ENCODE measurements at regions not wholly inside any gene's neighbourhood (a gene's known extent, or its start where the extent isn't known, plus 50 kb on each side); places are given as distances from the start of the nearest gene placed in this dataset.
A peak's percentile ranks its signal among the peaks of the same experiment; 100 is the strongest.
"Not testable (repeated sequence)": the region's sequence is repeated elsewhere in the genome, so short reads cannot be mapped to it uniquely, and the experiment has no call there.

DNA sequence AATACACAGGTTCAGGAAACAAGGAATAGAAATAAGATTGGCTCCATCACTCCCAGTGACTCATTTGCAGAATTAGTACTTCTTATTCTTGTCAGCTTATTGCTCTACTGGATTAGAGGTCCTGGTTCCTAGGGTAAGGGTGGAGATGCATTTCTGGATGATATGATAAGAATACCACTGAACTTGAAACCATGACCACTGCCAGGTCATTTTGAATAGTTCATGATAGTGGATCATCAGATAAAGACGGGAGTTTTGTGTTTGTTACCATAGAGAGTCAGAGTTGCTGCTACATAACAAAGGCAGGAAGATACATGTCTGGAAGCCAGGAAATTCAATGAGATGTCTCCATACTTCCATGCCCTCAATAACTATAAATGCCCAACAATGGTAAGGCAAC is 109.2 kb upstream of the FAT1 start:
- Histone ChIP-seq H3K36me3 (ENCODE audit: control insufficient read depth in 2 of 2, insufficient read depth in 2 of 2, low read length in 2 of 2) (no peaks in the 10 kb centered on the region), H3K9me3 (ENCODE audit: control insufficient read depth in 2 of 2, low read length in 2 of 2) (no peaks in the 10 kb centered on the region), H3K27ac (ENCODE audit: low read length) (no peak overlapping the region), H3K4me1 (ENCODE audit: control insufficient read depth, insufficient read depth, low read length) (no peaks in the 10 kb centered on the region), H3K27me3 (ENCODE audit: control insufficient read depth in 1 of 2, insufficient read depth in 2 of 2, low read length in 2 of 2) (no peaks in the 10 kb centered on the region), H3K4me3 (ENCODE audit: low read length in 2 of 2) (no peak overlapping the region), H3K9ac (ENCODE audit: low read length in 2 of 2) (no peak overlapping the region)

DNA sequence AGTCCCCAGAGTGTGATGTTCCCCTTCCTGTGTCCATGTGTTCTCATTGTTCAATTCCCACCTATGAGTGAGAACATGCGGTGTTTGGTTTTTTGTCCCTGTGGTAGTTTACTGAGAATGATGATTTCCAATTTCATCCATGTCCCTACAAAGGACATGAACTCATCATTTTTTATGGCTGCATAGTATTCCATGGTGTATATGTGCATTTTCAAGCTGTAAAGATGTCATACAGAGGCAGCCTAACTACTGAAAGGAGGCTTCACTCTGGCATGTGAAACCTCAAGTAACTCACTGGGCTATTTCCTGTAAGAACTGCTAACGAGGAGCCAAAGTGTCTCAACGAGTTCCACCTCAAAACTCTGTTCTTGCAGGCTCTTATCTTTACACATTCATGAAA is 113.8 kb upstream of the FAT1 start:
- not testable (repeated sequence) for H3K4me1 ChIP-seq (ENCODE audit: control insufficient read depth, insufficient read depth, low read length)

DNA sequence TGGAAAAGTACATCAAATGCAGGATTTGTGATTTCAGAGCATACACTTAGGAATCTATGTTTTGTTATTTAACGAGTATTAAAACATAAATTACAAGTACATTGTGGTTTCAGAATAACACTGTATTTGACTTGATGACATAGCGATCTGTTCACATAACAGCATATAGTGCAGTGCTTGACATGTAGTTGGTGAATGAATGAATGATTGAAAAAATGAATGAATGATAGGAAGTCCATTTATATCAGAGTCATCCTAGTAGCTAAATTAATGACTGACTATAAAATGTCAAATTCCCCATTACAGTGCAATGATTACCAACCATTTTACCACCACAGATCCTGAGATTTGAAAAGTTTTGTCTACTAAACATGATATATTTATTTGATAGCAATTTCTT is 114.6 kb upstream of the FAT1 start:
- H3K27ac ChIP-seq (ENCODE audit: low read length): no peak overlapping the region
- H3K9me3 ChIP-seq (ENCODE audit: control insufficient read depth in 2 of 2, low read length in 2 of 2): no peaks in the 10 kb centered on the region
- H3K4me1 ChIP-seq (ENCODE audit: control insufficient read depth, insufficient read depth, low read length): peaks cover 8% of the 10 kb centered on the region
- H3K36me3 ChIP-seq (ENCODE audit: control insufficient read depth in 2 of 2, insufficient read depth in 2 of 2, low read length in 2 of 2): no peaks in the 10 kb centered on the region
- no peak overlapping the region for H3K4me3 ChIP-seq (ENCODE audit: low read length in 2 of 2)
- no peak overlapping the region for H3K9ac ChIP-seq (ENCODE audit: low read length in 2 of 2)
- no peaks in the 10 kb centered on the region for H3K27me3 ChIP-seq (ENCODE audit: control insufficient read depth in 1 of 2, insufficient read depth in 2 of 2, low read length in 2 of 2)

More for the DNA sequence above, 113.8 kb upstream of the FAT1 start:
- not testable (repeated sequence) for H3K27me3 ChIP-seq (ENCODE audit: control insufficient read depth in 1 of 2, insufficient read depth in 2 of 2, low read length in 2 of 2); H3K36me3 ChIP-seq (ENCODE audit: control insufficient read depth in 2 of 2, insufficient read depth in 2 of 2, low read length in 2 of 2); H3K9ac ChIP-seq (ENCODE audit: low read length in 2 of 2); H3K27ac ChIP-seq (ENCODE audit: low read length); H3K9me3 ChIP-seq (ENCODE audit: control insufficient read depth in 2 of 2, low read length in 2 of 2); H3K4me3 ChIP-seq (ENCODE audit: low read length in 2 of 2)

DNA sequence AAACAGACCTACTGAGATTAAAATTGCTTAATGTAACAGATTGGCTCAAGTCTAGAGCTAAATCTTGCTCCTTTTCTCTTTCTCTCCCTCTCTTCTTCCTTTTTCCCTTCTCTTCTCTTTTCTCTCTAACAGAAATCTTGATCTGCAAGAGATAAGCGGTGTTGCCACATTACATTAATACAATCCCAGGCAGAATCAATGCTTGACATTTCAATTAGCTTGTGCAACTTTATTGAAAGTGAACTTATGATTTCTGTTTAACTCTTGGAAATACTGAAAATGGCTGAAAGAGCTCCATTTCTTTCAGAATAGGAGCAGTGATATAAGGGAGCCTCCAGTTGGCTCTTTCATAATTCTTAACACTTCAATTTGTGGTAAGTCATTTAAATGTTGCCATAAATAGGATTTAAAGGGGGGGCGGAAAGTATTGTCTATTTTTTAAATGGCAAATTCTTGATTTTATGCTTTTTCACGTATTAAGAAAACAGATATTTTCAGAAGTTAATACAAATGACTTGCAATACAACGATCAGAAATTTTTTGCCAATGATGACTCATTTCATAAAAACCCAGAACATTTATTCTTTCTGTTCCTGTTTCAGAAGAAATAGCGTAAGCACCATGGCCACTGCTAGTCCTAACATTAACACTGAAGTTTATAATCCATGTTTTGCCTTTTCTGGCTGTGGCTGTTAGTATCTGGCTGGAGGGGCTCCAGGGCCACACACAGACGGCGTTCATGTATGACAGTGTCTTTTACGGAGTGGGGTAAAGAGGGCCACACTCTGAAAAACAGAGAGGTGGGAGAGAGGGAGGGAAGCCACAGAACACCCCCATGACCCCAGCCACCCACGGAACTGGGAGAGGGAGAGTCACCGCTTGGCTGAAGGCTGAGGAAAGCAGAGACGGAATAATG is 115.7 kb upstream of the FAT1 start:
- H3K4me3 ChIP-seq (ENCODE audit: low read length in 2 of 2): peak overlapping the region; percentile 1 to 64
- H3K27ac ChIP-seq (ENCODE audit: low read length): peak overlapping the region; percentile 64
- peak overlapping the region in 1 of 2 donors; percentile 64 for H3K9ac ChIP-seq (ENCODE audit: low read length in 2 of 2)
- H3K36me3 ChIP-seq (ENCODE audit: control insufficient read depth in 2 of 2, insufficient read depth in 2 of 2, low read length in 2 of 2): no peaks in the 10 kb centered on the region
- H3K4me1 ChIP-seq (ENCODE audit: control insufficient read depth, insufficient read depth, low read length): peaks cover 10% of the 10 kb centered on the region
- no peaks in the 10 kb centered on the region for H3K27me3 ChIP-seq (ENCODE audit: control insufficient read depth in 1 of 2, insufficient read depth in 2 of 2, low read length in 2 of 2)
- H3K9me3 ChIP-seq (ENCODE audit: control insufficient read depth in 2 of 2, low read length in 2 of 2): no peaks in the 10 kb centered on the region

DNA sequence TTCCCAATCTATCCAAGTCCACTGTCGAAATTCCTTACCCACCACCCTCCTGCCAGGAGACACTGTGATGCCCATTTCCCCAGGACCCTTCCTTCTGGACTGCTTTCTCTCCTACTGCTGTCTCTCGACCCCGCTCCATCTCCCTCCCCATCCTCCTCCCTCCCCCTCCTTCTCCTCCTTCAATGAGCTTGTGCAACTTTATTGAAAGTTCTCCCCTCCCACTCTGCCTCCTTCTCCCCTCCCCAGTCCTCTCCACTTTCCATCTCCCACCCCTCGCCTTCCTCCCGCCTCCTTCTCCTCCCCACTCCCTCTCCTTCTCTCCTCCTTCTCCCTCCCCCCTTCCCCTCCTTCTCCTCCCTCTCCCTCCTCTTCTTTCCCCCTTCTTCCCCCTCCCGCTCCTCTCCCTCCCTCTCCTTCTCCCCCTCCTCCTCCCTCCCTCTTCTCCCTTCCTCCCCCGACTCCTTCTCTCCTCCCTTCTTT is 116.6 kb upstream of the FAT1 start:
- H3K36me3 ChIP-seq (ENCODE audit: control insufficient read depth in 2 of 2, insufficient read depth in 2 of 2, low read length in 2 of 2): no peaks in the 10 kb centered on the region
- no peaks in the 10 kb centered on the region for H3K9me3 ChIP-seq (ENCODE audit: control insufficient read depth in 2 of 2, low read length in 2 of 2)
- H3K4me3 ChIP-seq (ENCODE audit: low read length in 2 of 2): peak overlapping the region; percentile 1 to 64
- H3K27me3 ChIP-seq (ENCODE audit: control insufficient read depth in 1 of 2, insufficient read depth in 2 of 2, low read length in 2 of 2): no peaks in the 10 kb centered on the region
- peaks cover 13% of the 10 kb centered on the region for H3K4me1 ChIP-seq (ENCODE audit: control insufficient read depth, insufficient read depth, low read length)
- H3K27ac ChIP-seq (ENCODE audit: low read length): peak overlapping the region; percentile 64
- peak overlapping the region; percentile 20 to 64 for H3K9ac ChIP-seq (ENCODE audit: low read length in 2 of 2)

DNA sequence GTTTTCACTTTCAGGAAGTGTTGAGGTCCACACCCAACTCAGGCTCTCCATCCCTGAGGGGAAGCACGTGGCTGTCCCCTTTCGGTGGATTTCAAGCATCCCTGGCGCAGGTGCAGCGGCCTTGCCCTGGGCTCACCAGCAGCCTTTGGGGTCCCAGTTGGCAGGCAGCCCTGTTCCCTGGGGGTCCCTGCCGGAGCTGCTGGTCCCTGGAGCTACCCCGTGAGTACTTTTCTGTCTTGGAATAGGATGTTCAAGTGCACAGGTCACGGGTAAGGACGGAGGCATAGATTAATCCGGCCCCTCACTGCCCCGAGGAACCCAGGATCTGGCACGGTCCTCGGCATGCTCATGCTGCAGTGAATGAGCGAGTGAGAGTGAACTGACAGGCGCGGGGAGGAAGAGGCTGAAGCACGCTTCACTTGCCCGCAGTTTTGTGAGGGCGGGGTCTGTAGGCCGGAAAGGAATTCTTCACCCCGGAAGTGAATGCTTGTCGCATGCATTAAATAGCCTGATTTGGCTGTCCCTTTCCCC is 117.2 kb upstream of the FAT1 start:
- H3K36me3 ChIP-seq (ENCODE audit: control insufficient read depth in 2 of 2, insufficient read depth in 2 of 2, low read length in 2 of 2): no peaks in the 10 kb centered on the region
- no peaks in the 10 kb centered on the region for H3K9me3 ChIP-seq (ENCODE audit: control insufficient read depth in 2 of 2, low read length in 2 of 2)
- H3K27me3 ChIP-seq (ENCODE audit: control insufficient read depth in 1 of 2, insufficient read depth in 2 of 2, low read length in 2 of 2): no peaks in the 10 kb centered on the region
- peaks cover 14% of the 10 kb centered on the region for H3K4me1 ChIP-seq (ENCODE audit: control insufficient read depth, insufficient read depth, low read length)
- no peak overlapping the region for H3K27ac ChIP-seq (ENCODE audit: low read length)
- H3K9ac ChIP-seq (ENCODE audit: low read length in 2 of 2): no peak overlapping the region
- H3K4me3 ChIP-seq (ENCODE audit: low read length in 2 of 2): peak overlapping the region; percentile 19 to 61

DNA sequence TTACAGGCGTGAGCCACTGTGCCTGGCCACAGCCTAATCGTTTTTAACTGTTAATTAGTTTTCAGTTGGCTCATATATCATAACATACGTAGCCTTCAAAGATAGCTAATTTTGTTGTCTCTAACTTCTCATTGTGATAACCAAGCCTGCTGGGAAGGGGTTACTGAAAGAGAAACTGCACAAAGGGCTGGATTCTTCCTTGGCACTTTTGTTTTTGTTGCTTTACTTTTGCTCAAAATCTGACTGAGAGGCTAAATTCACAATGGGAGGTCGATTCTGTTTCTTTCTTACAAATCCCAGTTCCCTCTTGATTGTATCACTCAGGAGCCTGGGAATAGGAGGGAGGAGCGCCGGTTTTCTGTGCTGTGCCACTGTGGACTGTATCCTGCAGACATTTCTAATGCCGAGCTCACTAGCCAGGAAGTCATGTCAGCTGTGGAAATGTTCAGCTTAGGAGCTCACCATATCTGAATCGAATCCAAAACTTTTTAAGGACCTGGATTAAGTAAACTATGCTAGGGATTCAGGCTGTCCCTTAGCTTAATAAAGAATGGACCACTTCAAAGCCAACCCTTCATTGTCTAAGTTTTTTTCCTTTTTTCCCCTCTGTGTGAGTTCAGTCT is 120.5 kb upstream of the FAT1 start:
- Histone ChIP-seq H3K4me1 (ENCODE audit: control insufficient read depth, insufficient read depth, low read length) (peaks cover 14% of the 10 kb centered on the region), H3K9me3 (ENCODE audit: control insufficient read depth in 2 of 2, low read length in 2 of 2) (no peaks in the 10 kb centered on the region), H3K27me3 (ENCODE audit: control insufficient read depth in 1 of 2, insufficient read depth in 2 of 2, low read length in 2 of 2) (no peaks in the 10 kb centered on the region), H3K36me3 (ENCODE audit: control insufficient read depth in 2 of 2, insufficient read depth in 2 of 2, low read length in 2 of 2) (no peaks in the 10 kb centered on the region), H3K4me3 (ENCODE audit: low read length in 2 of 2) (peak overlapping the region; percentile 47 to 63), H3K27ac (ENCODE audit: low read length) (peak overlapping the region; percentile 33), H3K9ac (ENCODE audit: low read length in 2 of 2) (peak overlapping the region; percentile 7 to 48)

DNA sequence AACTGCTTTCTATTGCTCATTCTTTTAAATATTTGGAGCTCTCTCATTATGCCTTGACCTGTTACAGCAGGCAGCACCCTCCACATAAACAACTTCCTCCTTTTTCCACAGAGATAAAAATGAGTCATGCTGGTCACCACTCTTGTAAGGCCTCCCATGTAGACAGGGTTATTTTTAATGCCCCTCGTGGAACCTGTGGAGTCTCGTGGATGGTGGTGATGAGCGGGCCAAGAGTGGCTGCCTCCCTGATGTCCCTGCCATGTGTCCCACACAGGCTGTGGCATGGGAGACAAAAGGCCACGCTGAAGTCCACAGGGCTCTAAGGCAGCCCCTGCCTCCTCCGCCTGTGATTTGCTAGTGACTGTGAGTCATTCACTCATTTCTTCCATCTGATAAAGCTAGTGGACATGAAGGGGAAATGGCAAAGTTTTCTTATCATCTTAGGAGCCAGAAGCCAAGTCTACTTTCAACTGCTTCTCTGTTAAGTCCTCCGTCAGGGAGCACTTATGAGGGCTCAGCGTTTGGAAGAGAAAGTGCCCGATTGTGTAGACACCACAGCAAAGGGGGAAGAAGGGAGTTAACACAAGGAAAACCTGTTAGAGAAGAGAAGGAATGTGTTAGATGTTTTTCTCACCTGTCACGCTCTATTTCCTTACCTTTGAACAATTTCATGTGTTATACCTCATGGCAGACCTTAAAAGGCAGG is 121.6 kb upstream of the FAT1 start:
- H3K9me3 ChIP-seq (ENCODE audit: control insufficient read depth in 2 of 2, low read length in 2 of 2): peaks cover under 1 to 2% of the 10 kb centered on the region in 2 donors
- H3K4me3 ChIP-seq (ENCODE audit: low read length in 2 of 2): no peak overlapping the region
- H3K4me1 ChIP-seq (ENCODE audit: control insufficient read depth, insufficient read depth, low read length): peaks cover 10% of the 10 kb centered on the region
- H3K27ac ChIP-seq (ENCODE audit: low read length): peak overlapping the region; percentile 31
- H3K27me3 ChIP-seq (ENCODE audit: control insufficient read depth in 1 of 2, insufficient read depth in 2 of 2, low read length in 2 of 2): no peaks in the 10 kb centered on the region
- no peaks in the 10 kb centered on the region for H3K36me3 ChIP-seq (ENCODE audit: control insufficient read depth in 2 of 2, insufficient read depth in 2 of 2, low read length in 2 of 2)
- H3K9ac ChIP-seq (ENCODE audit: low read length in 2 of 2): no peak overlapping the region

DNA sequence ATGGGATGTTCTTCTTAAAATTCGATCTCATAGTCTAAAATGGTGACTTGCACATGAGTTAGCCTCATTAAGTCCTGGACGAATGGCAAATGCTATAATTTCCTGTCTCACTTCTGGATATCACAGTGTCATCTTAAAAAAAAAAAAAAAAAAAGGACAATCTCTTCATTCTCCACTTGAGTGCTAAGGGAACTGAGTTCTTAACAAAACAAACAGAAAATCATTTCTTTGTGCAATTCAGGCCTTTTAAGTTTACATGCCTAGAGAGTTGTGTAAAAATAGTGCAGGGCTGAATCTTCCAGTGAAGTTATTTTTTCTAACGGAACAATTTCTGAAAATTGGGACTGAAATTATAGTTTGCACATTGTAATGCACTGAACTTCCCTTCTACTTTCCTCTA is 122.8 kb upstream of the FAT1 start:
- H3K27me3 ChIP-seq (ENCODE audit: control insufficient read depth in 1 of 2, insufficient read depth in 2 of 2, low read length in 2 of 2): no peaks in the 10 kb centered on the region
- H3K27ac ChIP-seq (ENCODE audit: low read length): no peak overlapping the region
- H3K36me3 ChIP-seq (ENCODE audit: control insufficient read depth in 2 of 2, insufficient read depth in 2 of 2, low read length in 2 of 2): no peaks in the 10 kb centered on the region
- H3K4me1 ChIP-seq (ENCODE audit: control insufficient read depth, insufficient read depth, low read length): peaks cover 6% of the 10 kb centered on the region
- H3K4me3 ChIP-seq (ENCODE audit: low read length in 2 of 2): no peak overlapping the region
- no peak overlapping the region for H3K9ac ChIP-seq (ENCODE audit: low read length in 2 of 2)
- H3K9me3 ChIP-seq (ENCODE audit: control insufficient read depth in 2 of 2, low read length in 2 of 2): peaks cover 3 to 4% of the 10 kb centered on the region in 2 donors

DNA sequence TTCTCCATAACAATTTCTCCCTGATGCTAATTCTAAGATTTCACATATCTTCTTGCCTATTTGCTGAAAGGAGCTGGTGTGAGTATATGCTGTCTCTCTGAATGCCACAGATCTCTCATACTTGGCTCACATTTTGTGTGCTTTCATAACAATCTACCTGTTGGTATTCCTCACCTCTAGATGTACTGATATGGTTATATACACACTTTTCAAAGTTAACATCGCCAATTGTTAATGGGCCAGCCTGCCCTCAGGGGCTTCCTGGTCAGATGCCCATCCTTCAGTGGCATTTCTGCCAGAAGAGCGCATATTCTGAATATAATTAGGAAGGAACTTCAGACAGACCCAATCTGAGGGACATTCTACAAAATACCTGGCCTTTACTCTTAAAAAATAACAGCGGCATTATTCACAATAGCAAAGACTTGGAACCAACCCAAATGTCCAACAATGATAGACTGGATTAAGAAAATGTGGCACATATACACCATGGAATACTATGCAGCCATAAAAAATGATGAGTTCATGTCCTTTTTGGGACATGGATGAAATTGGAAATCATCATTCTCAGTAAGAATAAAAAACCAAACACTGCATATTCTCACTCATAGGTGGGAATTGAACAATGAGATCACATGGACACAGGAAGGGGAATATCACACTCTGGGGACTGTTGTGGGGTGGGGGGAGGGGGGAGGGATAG is 123.9 kb upstream of the FAT1 start:
- H3K4me3 ChIP-seq (ENCODE audit: low read length in 2 of 2); H3K9ac ChIP-seq (ENCODE audit: low read length in 2 of 2); H3K27ac ChIP-seq (ENCODE audit: low read length); H3K4me1 ChIP-seq (ENCODE audit: control insufficient read depth, insufficient read depth, low read length); H3K27me3 ChIP-seq (ENCODE audit: control insufficient read depth in 1 of 2, insufficient read depth in 2 of 2, low read length in 2 of 2); H3K36me3 ChIP-seq (ENCODE audit: control insufficient read depth in 2 of 2, insufficient read depth in 2 of 2, low read length in 2 of 2); H3K9me3 ChIP-seq (ENCODE audit: control insufficient read depth in 2 of 2, low read length in 2 of 2): not testable (repeated sequence)
